VCaP (cell line): ENCODE measurements at regions not wholly inside any gene's neighbourhood (a gene's known extent, or its start where the extent isn't known, plus 50 kb on each side); places are given as distances from the start of the nearest gene placed in this dataset.

ENCODE experiments used
- H3K27ac ChIP-seq: fragments of 450-650 bp; 2 replicates; pipeline ENCODE4 v1.5.1; 2017
- TF ChIP-seq, protein P1 (sequence below): fragments of 450-650 bp; conservative IDR thresholded peaks from 2 replicates; pipeline ENCODE4 v1.5.1; 2017; ENCODE audit warnings: mild to moderate bottlenecking, moderate library complexity

- no peak overlapping the region for H3K27ac ChIP-seq
- TF ChIP-seq, protein P1, sequence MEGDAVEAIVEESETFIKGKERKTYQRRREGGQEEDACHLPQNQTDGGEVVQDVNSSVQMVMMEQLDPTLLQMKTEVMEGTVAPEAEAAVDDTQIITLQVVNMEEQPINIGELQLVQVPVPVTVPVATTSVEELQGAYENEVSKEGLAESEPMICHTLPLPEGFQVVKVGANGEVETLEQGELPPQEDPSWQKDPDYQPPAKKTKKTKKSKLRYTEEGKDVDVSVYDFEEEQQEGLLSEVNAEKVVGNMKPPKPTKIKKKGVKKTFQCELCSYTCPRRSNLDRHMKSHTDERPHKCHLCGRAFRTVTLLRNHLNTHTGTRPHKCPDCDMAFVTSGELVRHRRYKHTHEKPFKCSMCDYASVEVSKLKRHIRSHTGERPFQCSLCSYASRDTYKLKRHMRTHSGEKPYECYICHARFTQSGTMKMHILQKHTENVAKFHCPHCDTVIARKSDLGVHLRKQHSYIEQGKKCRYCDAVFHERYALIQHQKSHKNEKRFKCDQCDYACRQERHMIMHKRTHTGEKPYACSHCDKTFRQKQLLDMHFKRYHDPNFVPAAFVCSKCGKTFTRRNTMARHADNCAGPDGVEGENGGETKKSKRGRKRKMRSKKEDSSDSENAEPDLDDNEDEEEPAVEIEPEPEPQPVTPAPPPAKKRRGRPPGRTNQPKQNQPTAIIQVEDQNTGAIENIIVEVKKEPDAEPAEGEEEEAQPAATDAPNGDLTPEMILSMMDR: no peak
Observed at GRCh38 chr9:16214677-16215352, 655.7 kb downstream of the BNC2 start.

DNA sequence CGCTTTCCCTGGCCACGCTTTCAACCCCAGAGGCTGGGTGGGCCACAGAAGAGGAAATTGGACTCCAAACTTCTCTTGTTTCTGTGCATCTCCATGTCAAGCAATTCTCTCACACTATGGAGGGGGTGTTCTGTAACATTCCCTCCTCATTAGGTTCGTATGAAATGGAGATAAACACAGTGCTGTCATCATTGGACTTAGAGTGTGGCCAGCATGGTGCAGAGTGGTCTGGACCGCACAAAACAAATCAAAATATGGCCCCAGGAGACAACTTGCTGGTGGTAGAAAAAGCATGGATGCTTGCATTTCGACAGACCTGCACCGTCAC is 655.2 kb downstream of the BNC2 start:
- no peak overlapping the region for H3K27ac ChIP-seq
- TF ChIP-seq, protein P1: no peak

DNA sequence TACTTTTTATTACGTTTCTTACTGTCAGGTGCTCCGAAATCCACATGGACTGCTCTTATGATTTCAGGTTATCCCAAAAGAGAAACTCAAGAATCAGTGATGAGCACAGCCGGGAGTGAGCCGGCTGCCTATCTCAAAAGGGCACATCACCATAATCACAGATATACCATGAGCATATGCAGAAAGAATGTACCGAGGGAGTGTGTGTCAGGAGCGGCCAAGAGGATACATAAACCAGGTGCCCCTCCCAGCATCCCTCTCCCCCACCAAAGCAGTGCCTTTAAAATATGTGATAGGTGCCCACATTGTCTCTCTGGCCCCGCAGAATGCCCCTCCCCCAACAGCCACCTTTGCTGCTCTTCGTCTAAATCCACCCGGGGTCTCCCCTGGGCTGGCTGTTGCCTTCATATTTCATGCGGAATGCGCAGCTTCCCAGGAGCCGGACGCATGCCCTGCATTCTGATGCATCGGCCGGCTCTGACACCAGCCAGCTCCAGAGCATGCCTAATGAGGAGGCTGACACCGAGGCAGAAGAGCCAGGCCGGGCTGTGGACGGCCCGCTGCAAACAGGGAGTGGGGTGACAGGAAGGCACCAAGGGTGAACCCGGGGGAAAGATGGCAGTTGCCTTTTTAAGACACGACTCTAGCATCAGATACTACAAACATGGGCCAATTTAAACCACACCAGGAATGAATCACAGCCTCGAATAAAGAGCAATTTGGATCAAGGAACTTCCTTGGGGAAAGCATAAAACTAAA is 652.3 kb downstream of the BNC2 start:
- H3K27ac ChIP-seq: no peak overlapping the region
- TF ChIP-seq, protein P1: no peak

- no peak overlapping the region for H3K27ac ChIP-seq
Observed at GRCh38 chr9:16221366-16221765, 649.1 kb downstream of the BNC2 start.

DNA sequence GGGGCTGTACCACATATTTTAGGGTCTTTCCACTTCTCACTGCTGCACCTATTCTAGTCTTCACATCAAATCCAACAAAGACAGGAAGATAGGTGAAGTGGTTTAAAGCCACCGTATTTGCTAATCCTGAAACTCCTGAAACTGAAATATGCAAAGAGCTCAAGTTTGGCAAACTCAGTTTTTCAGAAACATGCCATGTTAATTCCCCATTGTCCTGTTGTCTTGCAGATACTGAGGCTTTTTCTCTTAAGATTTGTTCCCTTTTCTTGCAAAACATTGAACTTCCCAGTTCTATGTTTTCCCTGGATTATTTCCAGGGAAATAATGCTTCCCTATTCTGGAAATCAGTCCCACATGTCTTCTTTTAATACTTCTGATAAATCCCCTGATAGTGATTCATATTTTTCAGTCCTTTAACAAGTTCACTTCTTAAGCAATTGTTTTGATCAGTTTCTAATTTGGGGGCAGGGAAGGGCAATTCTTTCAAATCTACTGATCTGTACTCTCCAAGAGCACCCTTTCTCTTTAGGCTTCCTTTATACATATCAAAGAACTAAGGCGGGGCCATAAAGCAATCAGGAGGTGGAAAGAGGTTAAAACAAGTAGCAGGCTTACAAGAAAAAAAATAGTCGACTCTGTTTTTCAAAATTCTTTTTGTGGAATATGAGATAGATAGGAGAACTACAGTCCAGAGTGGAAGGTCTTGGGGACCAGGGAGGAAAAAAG is 648.5 kb downstream of the BNC2 start:
- TF ChIP-seq, protein P1: no peak
- no peak overlapping the region for H3K27ac ChIP-seq

More at GRCh38 chr9:16221366-16221765, 649.1 kb downstream of the BNC2 start:
- TF ChIP-seq, protein P1: no peak

- no peak overlapping the region for H3K27ac ChIP-seq
- TF ChIP-seq, protein P1: no peak
Observed at GRCh38 chr9:16223074-16223871, 647.2 kb downstream of the BNC2 start.
